ENCODE measurements at regions not wholly inside any gene's neighbourhood (a gene's known extent, or its start where the extent isn't known, plus 50 kb on each side); places are given as distances from the start of the nearest gene placed in this dataset.

DNA sequence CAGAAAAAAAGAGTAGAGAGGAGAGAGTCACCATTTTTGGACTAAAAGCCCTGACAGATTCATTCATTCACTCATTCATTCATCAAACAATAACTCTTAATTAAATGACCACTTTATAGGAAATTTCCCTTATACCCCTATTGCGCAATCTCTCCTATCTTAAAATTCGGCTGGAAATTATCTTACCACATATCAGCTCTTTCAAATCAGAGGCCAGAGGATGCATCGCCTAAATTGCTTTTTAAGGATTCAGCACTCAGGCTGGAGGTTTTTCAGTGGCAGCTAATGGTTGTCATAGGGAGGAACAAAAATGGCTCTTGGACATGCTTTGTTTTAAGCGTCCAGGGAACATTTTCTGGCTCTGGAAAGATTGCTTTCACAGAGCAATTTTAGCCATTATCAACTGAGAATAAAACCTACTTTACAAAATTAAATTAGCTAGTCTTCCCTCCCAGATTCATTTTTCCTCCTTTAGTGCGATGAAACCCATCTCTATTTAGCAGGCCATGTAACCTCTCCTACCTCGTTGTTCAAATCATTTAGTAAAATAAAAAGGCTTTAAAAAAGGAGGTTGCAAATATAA, 115.2 kb downstream of the OLFM4 start:
- H3K36me3 ChIP-seq: no peaks in the 10 kb centered on the region
- no peaks in the 10 kb centered on the region for H3K4me1 ChIP-seq
- H3K9me3 ChIP-seq: no peaks in the 10 kb centered on the region
- TF ChIP-seq POLR2A (IDR thresholded peaks at IDR 0.05): no peak
- TF ChIP-seq POLR2AphosphoS5 (IDR thresholded peaks at IDR 0.05): no peak
- TF ChIP-seq, protein P1, sequence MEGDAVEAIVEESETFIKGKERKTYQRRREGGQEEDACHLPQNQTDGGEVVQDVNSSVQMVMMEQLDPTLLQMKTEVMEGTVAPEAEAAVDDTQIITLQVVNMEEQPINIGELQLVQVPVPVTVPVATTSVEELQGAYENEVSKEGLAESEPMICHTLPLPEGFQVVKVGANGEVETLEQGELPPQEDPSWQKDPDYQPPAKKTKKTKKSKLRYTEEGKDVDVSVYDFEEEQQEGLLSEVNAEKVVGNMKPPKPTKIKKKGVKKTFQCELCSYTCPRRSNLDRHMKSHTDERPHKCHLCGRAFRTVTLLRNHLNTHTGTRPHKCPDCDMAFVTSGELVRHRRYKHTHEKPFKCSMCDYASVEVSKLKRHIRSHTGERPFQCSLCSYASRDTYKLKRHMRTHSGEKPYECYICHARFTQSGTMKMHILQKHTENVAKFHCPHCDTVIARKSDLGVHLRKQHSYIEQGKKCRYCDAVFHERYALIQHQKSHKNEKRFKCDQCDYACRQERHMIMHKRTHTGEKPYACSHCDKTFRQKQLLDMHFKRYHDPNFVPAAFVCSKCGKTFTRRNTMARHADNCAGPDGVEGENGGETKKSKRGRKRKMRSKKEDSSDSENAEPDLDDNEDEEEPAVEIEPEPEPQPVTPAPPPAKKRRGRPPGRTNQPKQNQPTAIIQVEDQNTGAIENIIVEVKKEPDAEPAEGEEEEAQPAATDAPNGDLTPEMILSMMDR (IDR thresholded peaks at IDR 0.05): no peak
- TF ChIP-seq EP300 (IDR thresholded peaks at IDR 0.05): no peak
- H3K27ac ChIP-seq: no peak overlapping the region
- intact Hi-C loops (cut with DNase I; ENCODE audit: low total_unique reads): no loop called here
- no peak for DNase-seq
- peaks cover 0 to 5% (median 0%) of the 10 kb centered on the region in 3 donors for H3K27me3 ChIP-seq
- H3K4me3 ChIP-seq: no peak overlapping the region
- WGBS, 5 donors: 76 to 85% (median 83%) methylated on average over 6 of the region's 6 CpGs

DNA sequence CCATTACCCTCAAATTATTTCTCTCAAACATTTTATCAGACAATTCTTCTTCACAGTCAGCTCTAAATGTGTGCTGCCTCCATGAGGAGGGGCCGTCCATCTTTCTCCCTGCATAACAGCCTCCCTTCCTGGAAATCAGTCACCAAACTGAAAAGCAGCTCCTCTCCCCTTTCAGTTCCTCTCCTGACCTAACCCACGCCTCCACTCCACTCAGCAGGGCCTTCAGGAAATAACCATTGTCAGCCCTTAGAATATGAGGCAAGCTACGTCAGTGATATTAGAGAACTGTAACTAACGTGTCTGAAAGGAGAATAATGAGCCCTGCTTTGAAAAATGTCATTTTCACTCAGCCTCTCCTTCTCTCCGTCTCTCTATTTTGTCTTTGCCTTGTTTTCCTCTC, 116.2 kb downstream of the OLFM4 start:
- Histone ChIP-seq H3K27me3 (peaks cover 0 to 5% (median 0%) of the 10 kb centered on the region in 3 donors), H3K9me3 (no peaks in the 10 kb centered on the region), H3K4me3 (no peak overlapping the region), H3K27ac (no peak overlapping the region), H3K36me3 (no peaks in the 10 kb centered on the region), H3K4me1 (no peaks in the 10 kb centered on the region)
- intact Hi-C loops (cut with DNase I; ENCODE audit: low total_unique reads): no loop called here
- TF ChIP-seq POLR2A (IDR thresholded peaks at IDR 0.05): no peak
- no peak for DNase-seq
- 64 to 76% (median 68%) methylated on average over 5 of the region's 5 CpGs for WGBS, 5 donors

DNA sequence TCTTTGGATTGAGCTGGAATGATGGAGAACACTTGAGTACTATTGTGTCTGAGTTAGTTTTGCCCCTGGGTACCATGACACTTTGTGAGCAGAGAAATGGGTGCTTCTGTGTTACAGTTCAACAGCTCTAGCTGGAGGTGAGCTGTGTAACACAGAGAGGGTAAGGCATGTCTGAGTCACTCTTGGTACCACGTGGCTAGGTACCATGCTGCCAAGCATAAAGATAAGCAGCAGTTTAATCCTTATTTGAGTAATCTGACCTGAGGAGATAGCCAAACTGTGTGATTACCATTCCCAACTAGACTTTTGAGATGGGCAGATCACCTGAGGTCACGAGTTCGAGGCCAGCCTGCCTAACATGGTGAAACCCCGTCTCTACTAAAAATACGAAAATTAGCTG, 122.0 kb downstream of the OLFM4 start:
- 31 to 61% (median 48%) methylated on average over 5 of the region's 5 CpGs for WGBS, 5 donors

DNA sequence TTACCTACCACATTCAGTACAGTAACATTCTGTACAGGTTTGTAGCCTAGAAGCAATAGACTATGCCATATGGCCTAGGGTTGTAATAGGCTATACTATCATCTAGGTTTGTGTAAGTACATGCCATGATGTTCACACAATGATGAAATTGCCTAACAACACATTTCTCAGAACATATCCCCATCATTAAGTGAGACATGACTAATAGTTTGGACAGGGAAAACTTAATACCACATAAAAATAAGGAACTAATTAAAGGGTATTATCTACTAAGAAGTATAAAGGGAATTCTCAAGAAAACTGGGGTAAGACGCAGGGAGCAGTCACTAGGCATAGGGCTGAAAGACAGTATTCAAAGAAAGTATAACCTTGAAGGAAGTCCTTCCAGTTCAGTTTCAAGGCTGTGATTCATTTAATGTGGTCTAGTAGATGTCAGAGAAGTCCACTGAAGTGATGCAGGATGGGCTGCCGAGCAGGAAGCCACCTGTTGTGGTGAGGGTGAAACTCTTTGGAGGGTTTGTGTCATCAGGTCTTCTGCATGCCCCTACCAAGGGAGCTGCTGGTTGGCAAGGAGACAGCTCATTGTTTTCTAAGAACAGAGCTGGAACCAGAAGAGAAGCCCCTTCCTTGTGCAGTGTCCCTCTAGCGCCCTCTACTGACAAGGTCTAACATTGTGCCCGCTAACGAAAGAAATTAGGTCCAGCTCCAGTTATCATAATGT, 122.9 kb downstream of the OLFM4 start:
- peaks cover 0 to 18% (median 0%) of the 10 kb centered on the region in 3 donors for H3K27me3 ChIP-seq
- H3K27ac ChIP-seq: no peak overlapping the region
- no peaks in the 10 kb centered on the region for H3K4me1 ChIP-seq
- H3K36me3 ChIP-seq: no peaks in the 10 kb centered on the region
- no peak overlapping the region for H3K4me3 ChIP-seq
- intact Hi-C loops (cut with DNase I; ENCODE audit: low total_unique reads): no loop called here
- TF ChIP-seq POLR2AphosphoS5 (IDR thresholded peaks at IDR 0.05) (no peak), POLR2A (IDR thresholded peaks at IDR 0.05) (no peak), EP300 (IDR thresholded peaks at IDR 0.05) (no peak)
- TF ChIP-seq, protein P1 (IDR thresholded peaks at IDR 0.05): peak in 5 of 7 experiments; percentile 16 to 63 (median 49)
- DNase-seq: peak; percentile 51 to 84
- WGBS, 5 donors: 22 to 28% (median 23%) methylated on average over 5 of the region's 5 CpGs
- no peaks in the 10 kb centered on the region for H3K9me3 ChIP-seq

More for the DNA sequence above, 122.0 kb downstream of the OLFM4 start:
- peak in 1 of 2 donors; percentile 61 for DNase-seq
- Histone ChIP-seq H3K27ac (no peak overlapping the region), H3K36me3 (no peaks in the 10 kb centered on the region), H3K4me3 (no peak overlapping the region), H3K27me3 (peaks cover 0 to 18% (median 0%) of the 10 kb centered on the region in 3 donors), H3K9me3 (no peaks in the 10 kb centered on the region), H3K4me1 (no peaks in the 10 kb centered on the region)
- peak in 2 of 3 donors; percentile 17 to 34 for TF ChIP-seq POLR2AphosphoS5 (IDR thresholded peaks at IDR 0.05)
- no peak for TF ChIP-seq EP300 (IDR thresholded peaks at IDR 0.05)
- intact Hi-C loops (cut with DNase I; ENCODE audit: low total_unique reads): no loop called here

DNA sequence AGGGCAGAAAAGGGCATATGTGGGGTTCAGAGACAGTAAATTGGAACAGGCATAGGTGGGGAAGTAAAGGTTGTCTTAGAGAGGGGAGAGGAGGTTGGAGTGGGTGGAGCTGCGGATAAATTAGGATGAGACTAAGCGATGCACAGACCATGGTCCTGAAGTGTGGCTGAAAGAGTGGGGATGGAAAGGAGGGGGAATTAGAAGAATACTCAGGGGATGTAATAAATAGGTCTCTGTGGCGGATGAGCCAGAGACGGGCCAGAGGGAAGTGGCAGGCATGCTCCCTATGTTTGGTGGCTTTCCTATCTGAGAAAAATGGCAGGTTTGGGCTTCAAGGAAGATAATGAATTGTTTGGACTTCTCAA, 123.4 kb downstream of the OLFM4 start:
- no peak for DNase-seq
- Histone ChIP-seq H3K27ac (no peak overlapping the region), H3K27me3 (peaks cover 0 to 18% (median 0%) of the 10 kb centered on the region in 3 donors), H3K4me3 (no peak overlapping the region), H3K4me1 (no peaks in the 10 kb centered on the region), H3K9me3 (peaks cover 0 to 1% (median 0%) of the 10 kb centered on the region in 4 donors), H3K36me3 (no peaks in the 10 kb centered on the region)
- intact Hi-C loops (cut with DNase I; ENCODE audit: low total_unique reads): no loop called here
- 15 to 20% (median 18%) methylated on average over 4 of the region's 4 CpGs for WGBS, 5 donors
- TF ChIP-seq POLR2A (IDR thresholded peaks at IDR 0.05) (no peak), EP300 (IDR thresholded peaks at IDR 0.05) (no peak), POLR2AphosphoS5 (IDR thresholded peaks at IDR 0.05) (no peak)
- TF ChIP-seq, protein P1 (IDR thresholded peaks at IDR 0.05): no peak
